H9 (cell line): ENCODE measurements at regions not wholly inside any gene's neighbourhood (a gene's known extent, or its start where the extent isn't known, plus 50 kb on each side); places are given as distances from the start of the nearest gene placed in this dataset.

ENCODE experiments used
- DNase-seq: peaks from one replicate; pipeline ENCODE4 v3.0.0-alpha.2; 2017
- H2AFZ ChIP-seq: one replicate; pipeline ENCODE4 v1.6.1; 2013; ENCODE audit warnings: mild to moderate bottlenecking, low read length, control low read depth, moderate library complexity
- H2AK5ac ChIP-seq: 2 replicates; pipeline ENCODE4 v1.6.1; 2013; ENCODE audit warnings: low read length, control low read depth, mixed read lengths; ENCODE audit not compliant: insufficient read length
- H2BK120ac ChIP-seq: one replicate; pipeline ENCODE4 v1.6.1; 2013; ENCODE audit warnings: low read depth, mild to moderate bottlenecking, low read length, control low read depth, inconsistent platforms; ENCODE audit not compliant: poor library complexity, severe bottlenecking
- H2BK12ac ChIP-seq: 2 replicates; pipeline ENCODE4 v1.6.1; 2013; ENCODE audit warnings: low read length, control low read depth, mixed read lengths, low read depth; ENCODE audit not compliant: insufficient read length
- H2BK15ac ChIP-seq: 2 replicates; pipeline ENCODE4 v1.6.1; 2013; ENCODE audit warnings: low read depth, low read length, control low read depth
- H2BK20ac ChIP-seq: one replicate; pipeline ENCODE4 v1.6.1; 2013; ENCODE audit warnings: low read depth, mild to moderate bottlenecking, low read length, control low read depth, inconsistent platforms; ENCODE audit not compliant: poor library complexity, severe bottlenecking
- H2BK5ac ChIP-seq: 2 replicates; pipeline ENCODE4 v1.6.1; 2013; ENCODE audit warnings: low read length, control low read depth, mixed read lengths; ENCODE audit not compliant: insufficient read length
- H3K14ac ChIP-seq: 2 replicates; pipeline ENCODE4 v1.6.1; 2013; ENCODE audit warnings: low read length, control low read depth; ENCODE audit not compliant: insufficient read depth
- H3K18ac ChIP-seq: 2 replicates; pipeline ENCODE4 v1.6.1; 2013; ENCODE audit warnings: low read depth, mild to moderate bottlenecking, mixed read lengths, low read length, control low read depth; ENCODE audit not compliant: insufficient read length
- H3K23ac ChIP-seq: 2 replicates; pipeline ENCODE4 v1.6.1; 2013; ENCODE audit warnings: low read length, control low read depth, mixed read lengths, low read depth; ENCODE audit not compliant: insufficient read length
- H3K23me2 ChIP-seq: 2 replicates; pipeline ENCODE4 v1.6.1; 2013; ENCODE audit warnings: low read depth, mild to moderate bottlenecking, mixed read lengths, low read length, control low read depth; ENCODE audit not compliant: insufficient read length, poor library complexity, severe bottlenecking
- H3K27ac ChIP-seq: 2 replicates; pipeline ENCODE4 v1.5.1; 2013; ENCODE audit warnings: low read length, control low read depth, mixed read lengths, low read depth; ENCODE audit not compliant: insufficient read length
- H3K27me3 ChIP-seq: 2 replicates; pipeline ENCODE4 v1.6.1; 2013; ENCODE audit warnings: low read length, control low read depth, inconsistent platforms; ENCODE audit not compliant: insufficient read depth
- H3K4ac ChIP-seq: 2 replicates; pipeline ENCODE4 v1.6.1; 2013; ENCODE audit warnings: low read depth, mild to moderate bottlenecking, control low read depth, inconsistent platforms, low read length, moderate library complexity
- H3K4me1 ChIP-seq: 2 replicates; pipeline ENCODE4 v1.6.1; 2013; ENCODE audit warnings: low read length, control low read depth, inconsistent platforms; ENCODE audit not compliant: insufficient read depth
- H3K4me2 ChIP-seq: 2 replicates; pipeline ENCODE4 v1.6.1; 2013; ENCODE audit warnings: low read length, control low read depth, mixed read lengths; ENCODE audit not compliant: insufficient read length, insufficient read depth
- H3K56ac ChIP-seq: 2 replicates; pipeline ENCODE4 v1.6.1; 2013; ENCODE audit warnings: low read depth, mild to moderate bottlenecking, mixed read lengths, low read length, control low read depth; ENCODE audit not compliant: insufficient read length
- H3K79me1 ChIP-seq: 2 replicates; pipeline ENCODE4 v1.6.1; 2013; ENCODE audit warnings: low read depth, mild to moderate bottlenecking, moderate library complexity, low read length, control low read depth, inconsistent platforms; ENCODE audit not compliant: insufficient read depth, poor library complexity, severe bottlenecking
- H3K79me2 ChIP-seq: 2 replicates; pipeline ENCODE4 v1.6.1; 2013; ENCODE audit warnings: low read length, control low read depth, inconsistent platforms; ENCODE audit not compliant: insufficient read depth
- H3K9ac ChIP-seq: 2 replicates; pipeline ENCODE4 v1.6.1; 2013; ENCODE audit warnings: low read length, control low read depth, mixed read lengths; ENCODE audit not compliant: insufficient read length; ENCODE audit errors: extremely low read depth
- H3K9me3 ChIP-seq: one replicate; pipeline ENCODE4 v1.6.1; 2013; ENCODE audit warnings: low read depth, low read length, inconsistent platforms; ENCODE audit not compliant: control insufficient read depth
- H3T11ph ChIP-seq: one replicate; pipeline ENCODE4 v1.6.1; 2013; ENCODE audit warnings: mild to moderate bottlenecking, low read length, control low read depth, inconsistent platforms
- H4K20me1 ChIP-seq: one replicate; pipeline ENCODE4 v1.6.1; 2013; ENCODE audit not compliant: control insufficient read depth, insufficient read length, insufficient read depth
- H4K5ac ChIP-seq: 2 replicates; pipeline ENCODE4 v1.6.1; 2013; ENCODE audit warnings: low read depth, mild to moderate bottlenecking, mixed read lengths, low read length, control low read depth; ENCODE audit not compliant: insufficient read length
- H4K8ac ChIP-seq: replicated peaks from 2 replicates; pipeline ENCODE4 v1.6.1; 2013; ENCODE audit warnings: low read length, control low read depth, mixed read lengths, low read depth; ENCODE audit not compliant: insufficient read length
- H4K91ac ChIP-seq: 2 replicates; pipeline ENCODE4 v1.6.1; 2013; ENCODE audit warnings: low read depth, mild to moderate bottlenecking, moderate library complexity, mixed read lengths, low read length, control low read depth; ENCODE audit not compliant: insufficient read length
- H3K27ac Mint-ChIP-seq, 3 experiments: 2 replicates in 2 of 3; 3 replicates in 1 of 3; pipeline ENCODE4 v1.8.0; 2020 to 2021; ENCODE audit warnings: mixed read lengths in 3 of 3, mild to moderate bottlenecking in 1 of 3, moderate library complexity in 1 of 3
- H3K27me3 Mint-ChIP-seq: 2 replicates; pipeline ENCODE4 v1.8.0; 2021; ENCODE audit warnings: low read depth, mild to moderate bottlenecking, moderate library complexity, mixed read lengths
- H3K36me3 Mint-ChIP-seq, 3 experiments: 2 replicates in 2 of 3; 3 replicates in 1 of 3; pipeline ENCODE4 v1.8.0; 2020 to 2021; ENCODE audit warnings: low read depth in 3 of 3, mixed read lengths in 3 of 3; ENCODE audit not compliant: insufficient read depth in 1 of 3
- H3K4me1 Mint-ChIP-seq, 2 experiments: 2 replicates each; pipeline ENCODE4 v1.8.0; 2020; ENCODE audit warnings: mixed read lengths in 2 of 2
- H3K4me3 Mint-ChIP-seq, 2 experiments: 2 replicates in 1 of 2; 3 replicates in 1 of 2; pipeline ENCODE4 v1.8.0; 2020 to 2021; ENCODE audit warnings: mild to moderate bottlenecking in 2 of 2, mixed read lengths in 2 of 2, moderate library complexity in 1 of 2
- H3K9me3 Mint-ChIP-seq, 2 experiments: 2 replicates in 1 of 2; 3 replicates in 1 of 2; pipeline ENCODE4 v1.8.0; 2020; ENCODE audit warnings: mild to moderate bottlenecking in 2 of 2, mixed read lengths in 2 of 2, moderate library complexity in 1 of 2
- CTCF ChIP-seq: fragments of 200-600 bp; sonication (generic); conservative IDR thresholded peaks from 3 replicates; pipeline ENCODE4 v1.8.0; 2021; ENCODE audit warnings: antibody characterized with exemption, mild to moderate bottlenecking
- WGBS: extraction: QIAGEN DNeasy Blood & Tissue Kit; methylation state at CpG from one replicate; pipeline ENCODE4 v1.1.7; 2013; ENCODE audit warnings: missing lambda C conversion rate, low lambda C conversion rate, mixed read lengths; ENCODE audit not compliant: insufficient read length; ENCODE audit errors: extremely low coverage; 5-methylcytosine and 5-hydroxymethylcytosine counted together

- Histone ChIP-seq H4K5ac (no peak overlapping the region), H3K23me2 (no peaks in the 10 kb centered on the region), H3K79me2 (no peaks in the 10 kb centered on the region), H2BK15ac (no peak overlapping the region), H2BK5ac (no peak overlapping the region), H3K4me1 (no peaks in the 10 kb centered on the region; the same call in 1 of the 2 replicates), H3K56ac (no peak overlapping the region), H3K4me2 (no peak overlapping the region), H2AK5ac (no peak overlapping the region), H3K9ac (no peak overlapping the region), H4K91ac (no peak overlapping the region), H2AFZ (no peak overlapping the region), H4K20me1 (no peaks in the 10 kb centered on the region), H3K27ac (no peak overlapping the region), H3K4ac (no peak overlapping the region), H4K8ac (no peak overlapping the region), H3K27me3 (no peaks in the 10 kb centered on the region), H2BK120ac (no peak overlapping the region), H2BK12ac (no peak overlapping the region), H3K9me3 (no peaks in the 10 kb centered on the region), H3K79me1 (no peaks in the 10 kb centered on the region), H3K14ac (no peak overlapping the region), H3T11ph (no peak overlapping the region), H2BK20ac (no peak overlapping the region), H3K18ac (no peak overlapping the region), H3K23ac (no peak overlapping the region)
- no peak for TF ChIP-seq CTCF
- Mint-ChIP-seq H3K4me1 (peaks cover 4 to 6% of the 10 kb centered on the region in 2 experiments; a peak in 3 of 4 replicates), H3K27me3 (no peaks in the 10 kb centered on the region; the same call in 1 of the 2 replicates), H3K27ac (no peak overlapping the region), H3K36me3 (no peaks in the 10 kb centered on the region), H3K9me3 (peaks cover 3 to 5% of the 10 kb centered on the region in 2 experiments; a peak in 3 of 5 replicates), H3K4me3 (no peak overlapping the region)
- DNase-seq: no peak
- no CpG with 5 or more reads among the region's 2 CpGs for WGBS
These were observed 104.4 kb downstream of the ASMT start for GRCh38 chrX:1719270-1719669.
